GM10248 (cell line): ENCODE measurements at regions not wholly inside any gene's neighbourhood (a gene's known extent, or its start where the extent isn't known, plus 50 kb on each side); places are given as distances from the start of the nearest gene placed in this dataset.

Experiments used
- CTCF ChIA-PET: fragments of 300-600 bp; sonication (Branson Sonifier 250); formaldehyde crosslinking; extraction: SDS; loops from one replicate; lab custom pipeline; 2021; ENCODE audit warnings: antibody characterized with exemption; lab: Yijun Ruan, JAX
- POLR2A ChIA-PET: fragments of 350-650 bp; sonication (Branson Sonifier 250); formaldehyde crosslinking; extraction: SDS; loops from one replicate; lab custom pipeline; 2020; ENCODE audit warnings: antibody characterized with exemption; lab: Yijun Ruan, JAX
- DNase-seq: peaks from one replicate; pipeline ENCODE4 v3.0.0; 2012; ENCODE audit errors: extremely low spot score
- TF ChIP-seq, protein P1 (sequence below): IDR thresholded peaks from 2 replicates; pipeline ENCODE4 v1.5.1; 2012; ENCODE audit warnings: mild to moderate bottlenecking, low read depth; ENCODE audit errors: extremely low read depth, missing control alignments, control extremely low read depth

DNA sequence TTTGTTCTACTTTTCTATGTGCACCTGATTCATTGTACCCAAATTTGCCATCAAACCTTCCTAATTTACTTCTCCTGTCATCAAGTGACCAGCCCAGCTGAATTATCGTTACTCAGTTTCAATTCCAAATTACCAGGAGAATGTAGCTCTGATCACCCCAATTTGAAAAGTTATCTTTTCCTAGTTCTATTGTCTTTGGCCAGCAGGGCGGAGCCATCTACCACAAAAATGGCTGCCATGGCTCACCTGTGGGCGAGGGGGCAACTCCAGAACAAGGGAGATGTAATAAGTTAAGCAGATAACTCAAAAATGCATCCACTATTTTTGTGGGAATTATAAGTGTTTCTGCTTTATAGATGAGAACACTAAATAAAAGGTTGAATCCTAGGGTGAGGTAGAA lies 133.8 kb upstream of the MOCS2 start:
- ChIA-PET POLR2A (interaction anchor here (0.6 kb wide), 1 partner anchor 985 kb away, joined by 7 read pairs; no protein-coding TSS in a partner anchor), CTCF (no interaction called here)
- no peak for DNase-seq
- TF ChIP-seq, protein P1, sequence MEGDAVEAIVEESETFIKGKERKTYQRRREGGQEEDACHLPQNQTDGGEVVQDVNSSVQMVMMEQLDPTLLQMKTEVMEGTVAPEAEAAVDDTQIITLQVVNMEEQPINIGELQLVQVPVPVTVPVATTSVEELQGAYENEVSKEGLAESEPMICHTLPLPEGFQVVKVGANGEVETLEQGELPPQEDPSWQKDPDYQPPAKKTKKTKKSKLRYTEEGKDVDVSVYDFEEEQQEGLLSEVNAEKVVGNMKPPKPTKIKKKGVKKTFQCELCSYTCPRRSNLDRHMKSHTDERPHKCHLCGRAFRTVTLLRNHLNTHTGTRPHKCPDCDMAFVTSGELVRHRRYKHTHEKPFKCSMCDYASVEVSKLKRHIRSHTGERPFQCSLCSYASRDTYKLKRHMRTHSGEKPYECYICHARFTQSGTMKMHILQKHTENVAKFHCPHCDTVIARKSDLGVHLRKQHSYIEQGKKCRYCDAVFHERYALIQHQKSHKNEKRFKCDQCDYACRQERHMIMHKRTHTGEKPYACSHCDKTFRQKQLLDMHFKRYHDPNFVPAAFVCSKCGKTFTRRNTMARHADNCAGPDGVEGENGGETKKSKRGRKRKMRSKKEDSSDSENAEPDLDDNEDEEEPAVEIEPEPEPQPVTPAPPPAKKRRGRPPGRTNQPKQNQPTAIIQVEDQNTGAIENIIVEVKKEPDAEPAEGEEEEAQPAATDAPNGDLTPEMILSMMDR = no peak

GRCh38 chr5:53246042-53246836 lies 136.7 kb upstream of the MOCS2 start:
- CTCF ChIA-PET = interaction anchor here (1.7 kb wide), 1 partner anchor 988 kb away, joined by 3 read pairs; no protein-coding TSS in a partner anchor
- no peak for DNase-seq
- TF ChIP-seq, protein P1 = no peak

GRCh38 chr5:53249529-53250200 lies 140.1 kb upstream of the MOCS2 start:
- CTCF ChIA-PET = no interaction called here
- TF ChIP-seq, protein P1 = no peak
- POLR2A ChIA-PET = no interaction called here
- DNase-seq = no peak

More at GRCh38 chr5:53246042-53246836, 136.7 kb upstream of the MOCS2 start:
- POLR2A ChIA-PET = no interaction called here

GRCh38 chr5:53250201-53250550 lies 140.6 kb upstream of the MOCS2 start:
- ChIA-PET CTCF (no interaction called here), POLR2A (no interaction called here)
- DNase-seq = no peak
- TF ChIP-seq, protein P1 = no peak

- TF ChIP-seq, protein P1 = no peak
- ChIA-PET POLR2A (no interaction called here), CTCF (no interaction called here)
- DNase-seq = no peak
Observed at GRCh38 chr5:53253421-53253871, 143.9 kb upstream of the MOCS2 start.

GRCh38 chr5:53256746-53257145 lies 147.2 kb upstream of the MOCS2 start:
- ChIA-PET POLR2A (no interaction called here), CTCF (no interaction called here)
- TF ChIP-seq, protein P1 = no peak
- DNase-seq = no peak
